NCI-H748 (cell line): ENCODE measurements at regions not wholly inside any gene's neighbourhood (a gene's known extent, or its start where the extent isn't known, plus 50 kb on each side); places are given as distances from the start of the nearest gene placed in this dataset.

ENCODE experiments used
- DNase-seq: peaks from one replicate; lab custom pipeline; 2025; ENCODE audit not compliant: unreplicated experiment; lab: John Stamatoyannopoulos, UW

- no peak for DNase-seq
These were observed 772.4 kb upstream of the FBXO33 start for GRCh38 chr14:40204441-40205175.

GRCh38 chr14:40199101-40199500, 766.9 kb upstream of the FBXO33 start:
- no peak for DNase-seq

GRCh38 chr14:40197344-40197743, 765.1 kb upstream of the FBXO33 start:
- DNase-seq = no peak

GRCh38 chr14:40188006-40188405, 755.8 kb upstream of the FBXO33 start:
- DNase-seq = no peak

- no peak for DNase-seq
These were observed 731.9 kb upstream of the FBXO33 start for GRCh38 chr14:40164083-40164482.

GRCh38 chr14:40139657-40140056, 707.4 kb upstream of the FBXO33 start:
- DNase-seq = no peak

GRCh38 chr14:40133463-40133862, 701.2 kb upstream of the FBXO33 start:
- DNase-seq = no peak

- DNase-seq = no peak
These were observed 696.9 kb upstream of the FBXO33 start for GRCh38 chr14:40129159-40129558.

- no peak for DNase-seq
These were observed 691.6 kb upstream of the FBXO33 start for GRCh38 chr14:40123816-40124215.

GRCh38 chr14:40122968-40123648, 690.9 kb upstream of the FBXO33 start:
- no peak for DNase-seq

GRCh38 chr14:40119765-40120164, 687.5 kb upstream of the FBXO33 start:
- no peak for DNase-seq

- DNase-seq = no peak
These were observed 687.1 kb upstream of the FBXO33 start for GRCh38 chr14:40119321-40119720.

- DNase-seq = no peak
These were observed 683.4 kb upstream of the FBXO33 start for GRCh38 chr14:40115583-40115982.

- DNase-seq = no peak
These were observed 681.4 kb upstream of the FBXO33 start for GRCh38 chr14:40113671-40114070.

- DNase-seq = no peak
These were observed 668.4 kb upstream of the FBXO33 start for GRCh38 chr14:40100544-40101196.

GRCh38 chr14:40099316-40099715, 667.1 kb upstream of the FBXO33 start:
- DNase-seq = peak; percentile 18

- no peak for DNase-seq
These were observed 666.2 kb upstream of the FBXO33 start for GRCh38 chr14:40098468-40098867.

- no peak for DNase-seq
These were observed 664.7 kb upstream of the FBXO33 start for GRCh38 chr14:40096968-40097367.

GRCh38 chr14:40093800-40094199, 661.6 kb upstream of the FBXO33 start:
- no peak for DNase-seq

- DNase-seq = no peak
These were observed 641.9 kb upstream of the FBXO33 start for GRCh38 chr14:40074169-40074568.

- no peak for DNase-seq
These were observed 639.9 kb upstream of the FBXO33 start for GRCh38 chr14:40072175-40072574.
